ENCODE measurements at regions not wholly inside any gene's neighbourhood (a gene's known extent, or its start where the extent isn't known, plus 50 kb on each side); places are given as distances from the start of the nearest gene placed in this dataset.
"Not testable (repeated sequence)": the region's sequence is repeated elsewhere in the genome, so short reads cannot be mapped to it uniquely, and the experiment has no call there.

DNA sequence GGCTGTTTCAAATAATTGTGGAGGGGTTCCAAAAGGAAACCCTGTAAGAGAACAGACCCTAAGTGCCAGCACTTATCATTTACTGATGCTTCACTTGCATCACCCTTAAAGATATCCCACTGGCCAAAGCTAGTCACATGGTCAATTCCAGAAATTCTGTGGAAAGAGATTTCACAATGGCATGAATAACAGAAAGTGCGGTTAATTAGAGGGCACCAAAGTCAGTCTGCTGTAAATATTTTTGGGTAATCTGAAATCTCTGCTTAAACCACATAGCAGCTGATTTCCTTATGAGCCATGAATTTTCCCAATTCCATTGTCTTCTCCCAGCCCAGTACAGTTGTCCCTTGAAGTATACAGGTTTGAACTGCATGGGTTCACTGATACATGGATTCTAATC lies 346.1 kb downstream of the SI start:
- H3K4ac ChIP-seq (ENCODE audit: low read depth in 1 of 2, low read length in 2 of 2): no peak overlapping the region
- no peak overlapping the region for H3K9ac ChIP-seq (ENCODE audit: low read length)
- H4K8ac ChIP-seq (ENCODE audit: low read length): no peak overlapping the region
- H3K4me3 ChIP-seq (ENCODE audit: insufficient read depth in 1 of 2, low read depth in 1 of 2, low read length in 2 of 2): no peak overlapping the region
- 88% methylated on average over 1 of the region's 1 CpG for WGBS
- H3K4me2 ChIP-seq (ENCODE audit: low read length, poor library complexity, severe bottlenecking): no peak overlapping the region
- no peak overlapping the region for H3K18ac ChIP-seq (ENCODE audit: low read depth in 1 of 2, low read length in 2 of 2)
- H3K9me3 ChIP-seq (ENCODE audit: control insufficient read depth, low read length): no peaks in the 10 kb centered on the region
- H4K91ac ChIP-seq (ENCODE audit: low read length): no peak overlapping the region
- H2AK5ac ChIP-seq (ENCODE audit: low read length, severe bottlenecking): no peak overlapping the region
- no peak overlapping the region for H2BK120ac ChIP-seq (ENCODE audit: low read depth, low read length)
- no peak for DNase-seq
- no peak overlapping the region for H2AFZ ChIP-seq (ENCODE audit: low read depth, low read length)
- no peaks in the 10 kb centered on the region for H3K4me1 ChIP-seq (ENCODE audit: control insufficient read depth, insufficient read depth, low read depth, low read length)
- H3K36me3 ChIP-seq (ENCODE audit: control insufficient read depth in 1 of 2, insufficient read depth in 2 of 2, low read depth in 1 of 2, low read length in 2 of 2): no peaks in the 10 kb centered on the region
- no peak overlapping the region for H2BK5ac ChIP-seq (ENCODE audit: low read depth, low read length, poor library complexity, severe bottlenecking)
- H3K27me3 ChIP-seq (ENCODE audit: control insufficient read depth in 1 of 2, insufficient read depth in 1 of 2, low read length in 2 of 2): no peaks in the 10 kb centered on the region
- H2BK12ac ChIP-seq (ENCODE audit: low read length in 2 of 2): no peak overlapping the region
- no peak overlapping the region for H3K27ac ChIP-seq (ENCODE audit: low read length, poor library complexity, severe bottlenecking)
- no peak overlapping the region for H2BK15ac ChIP-seq (ENCODE audit: low read depth, poor library complexity, severe bottlenecking)
- no peaks in the 10 kb centered on the region for H3K79me1 ChIP-seq (replicated peaks; ENCODE audit: low read length, poor library complexity, severe bottlenecking)
- no peak overlapping the region for H3K23ac ChIP-seq (ENCODE audit: low read length in 2 of 2)
- no peak overlapping the region for H3K14ac ChIP-seq (ENCODE audit: low read length in 2 of 2)

DNA sequence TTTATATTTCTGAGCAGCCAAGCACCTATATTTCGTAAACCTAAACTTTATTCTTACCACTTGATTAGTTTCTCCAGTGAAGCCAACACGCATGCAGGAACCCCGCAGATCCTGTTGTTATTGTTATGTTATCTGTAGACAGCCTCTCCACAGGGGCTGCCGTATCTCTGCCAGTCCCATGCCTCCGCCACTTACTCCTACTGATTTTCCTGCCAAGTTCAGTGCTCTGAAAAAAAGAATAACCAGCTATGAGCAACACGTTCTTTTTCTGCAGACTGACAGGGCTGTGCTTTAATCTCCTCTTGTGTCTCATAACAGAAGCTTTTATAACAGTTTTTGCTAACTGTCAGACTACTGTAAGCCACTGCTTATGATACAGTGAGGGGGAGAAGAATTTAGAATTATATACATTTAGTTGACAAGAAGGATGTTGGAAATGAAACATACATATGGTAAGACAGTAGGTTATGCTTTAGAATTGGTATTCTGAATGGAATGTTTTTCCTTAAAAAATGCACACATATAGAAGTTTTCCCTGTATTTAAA lies 347.4 kb downstream of the SI start:
- Histone ChIP-seq H4K91ac (ENCODE audit: low read length) (no peak overlapping the region), H3K79me1 (replicated peaks; ENCODE audit: low read length, poor library complexity, severe bottlenecking) (no peaks in the 10 kb centered on the region), H3K18ac (ENCODE audit: low read depth in 1 of 2, low read length in 2 of 2) (no peak overlapping the region), H2BK120ac (ENCODE audit: low read depth, low read length) (no peak overlapping the region), H3K36me3 (ENCODE audit: control insufficient read depth in 1 of 2, insufficient read depth in 2 of 2, low read depth in 1 of 2, low read length in 2 of 2) (no peaks in the 10 kb centered on the region), H3K14ac (ENCODE audit: low read length in 2 of 2) (no peak overlapping the region), H3K23ac (ENCODE audit: low read length in 2 of 2) (no peak overlapping the region), H3K27me3 (ENCODE audit: control insufficient read depth in 1 of 2, insufficient read depth in 1 of 2, low read length in 2 of 2) (no peaks in the 10 kb centered on the region), H2AK5ac (ENCODE audit: low read length, severe bottlenecking) (no peak overlapping the region), H3K4me2 (ENCODE audit: low read length, poor library complexity, severe bottlenecking) (peak overlapping the region; percentile 43), H3K4me3 (ENCODE audit: insufficient read depth in 1 of 2, low read depth in 1 of 2, low read length in 2 of 2) (no peak overlapping the region), H2AFZ (ENCODE audit: low read depth, low read length) (no peak overlapping the region), H2BK12ac (ENCODE audit: low read length in 2 of 2) (no peak overlapping the region), H2BK5ac (ENCODE audit: low read depth, low read length, poor library complexity, severe bottlenecking) (no peak overlapping the region), H3K27ac (ENCODE audit: low read length, poor library complexity, severe bottlenecking) (no peak overlapping the region), H2BK15ac (ENCODE audit: low read depth, poor library complexity, severe bottlenecking) (no peak overlapping the region), H3K9me3 (ENCODE audit: control insufficient read depth, low read length) (no peaks in the 10 kb centered on the region), H3K9ac (ENCODE audit: low read length) (no peak overlapping the region), H3K4me1 (ENCODE audit: control insufficient read depth, insufficient read depth, low read depth, low read length) (no peaks in the 10 kb centered on the region), H4K8ac (ENCODE audit: low read length) (peak overlapping the region; percentile 54), H3K4ac (ENCODE audit: low read depth in 1 of 2, low read length in 2 of 2) (no peak overlapping the region)
- DNase-seq: no peak
- WGBS: 75% methylated on average over 6 of the region's 6 CpGs

DNA sequence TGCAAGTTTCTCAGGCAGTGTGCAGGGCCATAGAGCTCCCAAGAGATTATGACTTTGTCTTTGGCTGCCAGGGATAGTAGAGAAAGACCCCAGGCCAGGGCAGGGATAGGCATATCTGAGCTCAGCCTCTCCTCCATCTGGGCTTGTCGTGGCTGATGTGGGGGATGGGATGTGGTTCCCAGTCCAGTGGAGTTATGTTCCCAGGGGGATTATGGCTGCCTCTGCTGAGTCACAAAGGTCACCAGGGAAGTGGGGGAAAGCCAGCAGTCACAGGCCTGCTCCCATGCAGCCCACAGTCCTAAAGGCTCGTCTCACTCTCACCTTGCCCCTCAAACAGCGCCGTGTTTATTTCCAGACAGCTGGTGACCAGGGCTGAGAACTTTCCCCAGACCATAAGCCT lies 354.9 kb downstream of the SI start:
- H3K9me3 ChIP-seq (ENCODE audit: control insufficient read depth, low read length): no peaks in the 10 kb centered on the region
- no peak overlapping the region for H2AK5ac ChIP-seq (ENCODE audit: low read length, severe bottlenecking)
- H3K18ac ChIP-seq (ENCODE audit: low read depth in 1 of 2, low read length in 2 of 2): no peak overlapping the region
- H3K4me3 ChIP-seq (ENCODE audit: insufficient read depth in 1 of 2, low read depth in 1 of 2, low read length in 2 of 2): no peak overlapping the region
- no peak overlapping the region for H2BK120ac ChIP-seq (ENCODE audit: low read depth, low read length)
- no peak overlapping the region for H2BK15ac ChIP-seq (ENCODE audit: low read depth, poor library complexity, severe bottlenecking)
- no peaks in the 10 kb centered on the region for H3K36me3 ChIP-seq (ENCODE audit: control insufficient read depth in 1 of 2, insufficient read depth in 2 of 2, low read depth in 1 of 2, low read length in 2 of 2)
- H2BK5ac ChIP-seq (ENCODE audit: low read depth, low read length, poor library complexity, severe bottlenecking): no peak overlapping the region
- no peak overlapping the region for H3K14ac ChIP-seq (ENCODE audit: low read length in 2 of 2)
- H4K91ac ChIP-seq (ENCODE audit: low read length): no peak overlapping the region
- H3K27me3 ChIP-seq (ENCODE audit: control insufficient read depth in 1 of 2, insufficient read depth in 1 of 2, low read length in 2 of 2): no peaks in the 10 kb centered on the region
- peak; percentile 9 for DNase-seq
- no peak overlapping the region for H3K4ac ChIP-seq (ENCODE audit: low read depth in 1 of 2, low read length in 2 of 2)
- no peak overlapping the region for H3K23ac ChIP-seq (ENCODE audit: low read length in 2 of 2)
- no peaks in the 10 kb centered on the region for H3K4me1 ChIP-seq (ENCODE audit: control insufficient read depth, insufficient read depth, low read depth, low read length)
- no peak overlapping the region for H3K9ac ChIP-seq (ENCODE audit: low read length)
- H2AFZ ChIP-seq (ENCODE audit: low read depth, low read length): peak overlapping the region; percentile 49
- no peak overlapping the region for H3K27ac ChIP-seq (ENCODE audit: low read length, poor library complexity, severe bottlenecking)
- H3K79me1 ChIP-seq (replicated peaks; ENCODE audit: low read length, poor library complexity, severe bottlenecking): no peaks in the 10 kb centered on the region
- no peak overlapping the region for H3K4me2 ChIP-seq (ENCODE audit: low read length, poor library complexity, severe bottlenecking)
- no peak overlapping the region for H2BK12ac ChIP-seq (ENCODE audit: low read length in 2 of 2)
- H4K8ac ChIP-seq (ENCODE audit: low read length): no peak overlapping the region
- 51% methylated on average over 4 of the region's 4 CpGs for WGBS

DNA sequence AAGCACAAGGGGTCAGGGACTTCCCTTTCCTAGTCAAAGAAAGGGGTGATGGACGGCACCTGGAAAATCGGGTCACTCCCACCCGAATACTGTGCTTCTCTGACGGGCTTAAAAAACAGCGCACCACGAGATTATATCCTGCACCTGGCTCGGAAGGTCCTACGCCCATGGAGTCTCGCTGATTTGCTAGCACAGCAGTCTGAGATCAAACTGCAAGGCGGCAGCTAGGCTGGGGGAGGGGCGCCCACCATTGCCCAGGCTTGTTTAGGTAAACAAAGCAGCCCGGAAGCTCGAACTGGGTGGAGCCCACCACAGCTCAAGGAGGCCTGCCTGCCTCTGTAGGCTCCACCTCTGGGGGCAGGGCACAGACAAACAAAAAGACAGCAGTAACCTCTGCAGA lies 375.5 kb downstream of the SI start:
- not testable (repeated sequence) for H3K23ac ChIP-seq (ENCODE audit: low read length in 2 of 2); H3K4me1 ChIP-seq (ENCODE audit: control insufficient read depth, insufficient read depth, low read depth, low read length); H2BK12ac ChIP-seq (ENCODE audit: low read length in 2 of 2); H3K27me3 ChIP-seq (ENCODE audit: control insufficient read depth in 1 of 2, insufficient read depth in 1 of 2, low read length in 2 of 2); H3K27ac ChIP-seq (ENCODE audit: low read length, poor library complexity, severe bottlenecking); H3K9ac ChIP-seq (ENCODE audit: low read length); DNase-seq; H3K14ac ChIP-seq (ENCODE audit: low read length in 2 of 2); H3K4ac ChIP-seq (ENCODE audit: low read depth in 1 of 2, low read length in 2 of 2); H2BK5ac ChIP-seq (ENCODE audit: low read depth, low read length, poor library complexity, severe bottlenecking); H2AK5ac ChIP-seq (ENCODE audit: low read length, severe bottlenecking); H3K4me2 ChIP-seq (ENCODE audit: low read length, poor library complexity, severe bottlenecking); H4K91ac ChIP-seq (ENCODE audit: low read length); H2BK120ac ChIP-seq (ENCODE audit: low read depth, low read length); H4K8ac ChIP-seq (ENCODE audit: low read length); H3K4me3 ChIP-seq (ENCODE audit: insufficient read depth in 1 of 2, low read depth in 1 of 2, low read length in 2 of 2); H3K9me3 ChIP-seq (ENCODE audit: control insufficient read depth, low read length); H3K36me3 ChIP-seq (ENCODE audit: control insufficient read depth in 1 of 2, insufficient read depth in 2 of 2, low read depth in 1 of 2, low read length in 2 of 2); H2AFZ ChIP-seq (ENCODE audit: low read depth, low read length); H3K18ac ChIP-seq (ENCODE audit: low read depth in 1 of 2, low read length in 2 of 2); H3K79me1 ChIP-seq (replicated peaks; ENCODE audit: low read length, poor library complexity, severe bottlenecking); H2BK15ac ChIP-seq (ENCODE audit: low read depth, poor library complexity, severe bottlenecking)
- 93% methylated on average over 9 of the region's 13 CpGs for WGBS

All from mesenchymal stem cell (in vitro differentiated cells and primary cell).